Activated naive CD4-positive, alpha-beta T cell treated with anti-CD3 and anti-CD28 coated beads, Interleukin-2, amount 50 U/mL, for 72 hours (primary cell): ENCODE measurements at regions not wholly inside any gene's neighbourhood (a gene's known extent, or its start where the extent isn't known, plus 50 kb on each side); places are given as distances from the start of the nearest gene placed in this dataset.
"Not testable (repeated sequence)": the region's sequence is repeated elsewhere in the genome, so short reads cannot be mapped to it uniquely, and the experiment has no call there.

Experiments
- ATAC-seq, 2 donors: fragments of 150-1000 bp; cut with Tn5 transposase; 2 replicates each; pipeline ENCODE4 v1.10.0; 2021; ENCODE audit warnings: mild to moderate bottlenecking in 2 of 2, moderate library complexity in 2 of 2
- DNase-seq, 2 donors: peaks; one replicate each; pipeline ENCODE4 v3.0.0; 2021 to 2022; ENCODE audit warnings: low spot score in 2 of 2
- H3K27ac Mint-ChIP-seq, 2 donors: one replicate each; pipeline ENCODE4 v1.8.0; 2022; ENCODE audit warnings: mild to moderate bottlenecking in 2 of 2, mixed read lengths in 2 of 2
- H3K36me3 Mint-ChIP-seq, 2 donors: one replicate each; pipeline ENCODE4 v1.8.0; 2022; ENCODE audit warnings: mixed read lengths in 2 of 2
- H3K9me3 Mint-ChIP-seq, 2 donors: one replicate each; pipeline ENCODE4 v1.8.0; 2022; ENCODE audit warnings: mixed read lengths in 2 of 2

GRCh38 chr4:26227601-26228229 lies 93.1 kb upstream of the RBPJ start:
- ATAC-seq (no peak), DNase-seq (no peak)
- no peak overlapping the region for H3K27ac Mint-ChIP-seq
- peaks cover 0 to 12% of the 10 kb centered on the region in 2 donors for H3K9me3 Mint-ChIP-seq
- peaks cover 0 to 5% of the 10 kb centered on the region in 2 donors for H3K36me3 Mint-ChIP-seq

GRCh38 chr4:26228883-26229282 lies 91.9 kb upstream of the RBPJ start:
- ATAC-seq (no peak), DNase-seq (no peak)
- Mint-ChIP-seq H3K36me3 (peaks cover 0 to 5% of the 10 kb centered on the region in 2 donors), H3K9me3 (peaks cover 0 to 12% of the 10 kb centered on the region in 2 donors), H3K27ac (no peak overlapping the region)

- DNase-seq: no peak
- ATAC-seq: no peak
- Mint-ChIP-seq H3K9me3 (peaks cover 0 to 12% of the 10 kb centered on the region in 2 donors), H3K36me3 (peaks cover 0 to 5% of the 10 kb centered on the region in 2 donors), H3K27ac (no peak overlapping the region)
These were observed 90.8 kb upstream of the RBPJ start for GRCh38 chr4:26229974-26230373.

- DNase-seq (no peak), ATAC-seq (peak; percentile 26 to 79)
- Mint-ChIP-seq H3K36me3 (peaks cover 0 to 21% of the 10 kb centered on the region in 2 donors), H3K27ac (no peak overlapping the region), H3K9me3 (peaks cover 0 to 18% of the 10 kb centered on the region in 2 donors)
These were observed 87.5 kb upstream of the RBPJ start for GRCh38 chr4:26233350-26233749.

- DNase-seq: no peak
- H3K36me3 Mint-ChIP-seq: peaks cover 0 to 24% of the 10 kb centered on the region in 2 donors
- H3K27ac Mint-ChIP-seq: no peak overlapping the region
- ATAC-seq: no peak
- H3K9me3 Mint-ChIP-seq: peaks cover 0 to 9% of the 10 kb centered on the region in 2 donors
These were observed 85.3 kb upstream of the RBPJ start for GRCh38 chr4:26235500-26235899.

GRCh38 chr4:26237916-26238315 lies 82.9 kb upstream of the RBPJ start:
- peak overlapping the region; percentile 3 to 25 for H3K27ac Mint-ChIP-seq
- peaks cover 0 to 9% of the 10 kb centered on the region in 2 donors for H3K9me3 Mint-ChIP-seq
- peaks cover 0 to 19% of the 10 kb centered on the region in 2 donors for H3K36me3 Mint-ChIP-seq
- no peak for ATAC-seq
- DNase-seq: no peak

GRCh38 chr4:26238426-26238777 lies 82.4 kb upstream of the RBPJ start:
- ATAC-seq: peak in 1 of 2 donors; percentile 66
- DNase-seq: no peak
- H3K9me3 Mint-ChIP-seq: peaks cover 0 to 9% of the 10 kb centered on the region in 2 donors
- H3K36me3 Mint-ChIP-seq: peaks cover 0 to 19% of the 10 kb centered on the region in 2 donors
- H3K27ac Mint-ChIP-seq: peak overlapping the region; percentile 3 to 55

- no peak for ATAC-seq
- Mint-ChIP-seq H3K27ac (peak overlapping the region; percentile 3 to 55), H3K36me3 (peaks cover 0 to 19% of the 10 kb centered on the region in 2 donors)
These were observed 81.8 kb upstream of the RBPJ start for GRCh38 chr4:26238778-26239679.

GRCh38 chr4:26239801-26240200 lies 81.0 kb upstream of the RBPJ start:
- peaks cover 0 to 19% of the 10 kb centered on the region in 2 donors for H3K36me3 Mint-ChIP-seq
- peaks cover 0 to 9% of the 10 kb centered on the region in 2 donors for H3K9me3 Mint-ChIP-seq
- no peak overlapping the region for H3K27ac Mint-ChIP-seq
- DNase-seq (no peak), ATAC-seq (no peak)

More at GRCh38 chr4:26238778-26239679, 81.8 kb upstream of the RBPJ start:
- H3K9me3 Mint-ChIP-seq: peaks cover 0 to 9% of the 10 kb centered on the region in 2 donors
- no peak for DNase-seq

GRCh38 chr4:26241179-26241578 lies 79.6 kb upstream of the RBPJ start:
- ATAC-seq (no peak), DNase-seq (no peak)
- H3K27ac Mint-ChIP-seq: no peak overlapping the region
- H3K36me3 Mint-ChIP-seq: peaks cover 0 to 23% of the 10 kb centered on the region in 2 donors
- H3K9me3 Mint-ChIP-seq: peaks cover 0 to 13% of the 10 kb centered on the region in 2 donors

- H3K27ac Mint-ChIP-seq: no peak overlapping the region
- DNase-seq (no peak), ATAC-seq (no peak)
- H3K9me3 Mint-ChIP-seq: peaks cover 0 to 5% of the 10 kb centered on the region in 2 donors
- peaks cover 0 to 12% of the 10 kb centered on the region in 2 donors for H3K36me3 Mint-ChIP-seq
These were observed 78.4 kb upstream of the RBPJ start for GRCh38 chr4:26242451-26242850.

GRCh38 chr4:26244138-26244537 lies 76.7 kb upstream of the RBPJ start:
- H3K27ac Mint-ChIP-seq, DNase-seq, ATAC-seq, H3K36me3 Mint-ChIP-seq, H3K9me3 Mint-ChIP-seq: not testable (repeated sequence)

- H3K9me3 Mint-ChIP-seq: peaks cover 0 to 5% of the 10 kb centered on the region in 2 donors
- no peak for ATAC-seq
- DNase-seq: no peak
- peaks cover 0 to 6% of the 10 kb centered on the region in 2 donors for H3K36me3 Mint-ChIP-seq
- H3K27ac Mint-ChIP-seq: no peak overlapping the region
These were observed 72.2 kb upstream of the RBPJ start for GRCh38 chr4:26248647-26249046.

- DNase-seq (peak in 1 of 2 donors; percentile 10), ATAC-seq (peak; percentile 43 to 84)
- Mint-ChIP-seq H3K9me3 (no peaks in the 10 kb centered on the region), H3K27ac (no peak overlapping the region), H3K36me3 (no peaks in the 10 kb centered on the region)
These were observed 68.3 kb upstream of the RBPJ start for GRCh38 chr4:26252349-26253025.

GRCh38 chr4:26253968-26254367 lies 66.8 kb upstream of the RBPJ start:
- no peaks in the 10 kb centered on the region for H3K36me3 Mint-ChIP-seq
- no peak overlapping the region for H3K27ac Mint-ChIP-seq
- no peak for ATAC-seq
- no peaks in the 10 kb centered on the region for H3K9me3 Mint-ChIP-seq
- DNase-seq: no peak

GRCh38 chr4:26255989-26256388 lies 64.8 kb upstream of the RBPJ start:
- Mint-ChIP-seq H3K36me3 (peaks cover 0 to 5% of the 10 kb centered on the region in 2 donors), H3K9me3 (peaks cover 0 to 3% of the 10 kb centered on the region in 2 donors), H3K27ac (no peak overlapping the region)
- DNase-seq: no peak
- ATAC-seq: no peak

- H3K36me3 Mint-ChIP-seq, H3K27ac Mint-ChIP-seq, H3K9me3 Mint-ChIP-seq, DNase-seq, ATAC-seq: not testable (repeated sequence)
These were observed 63.4 kb upstream of the RBPJ start for GRCh38 chr4:26257444-26257843.
